Activated CD8-positive, alpha-beta memory T cell treated with anti-CD3 and anti-CD28 coated beads, Interleukin-2, amount 50 U/mL, for 24 hours (primary cell): ENCODE measurements at regions not wholly inside any gene's neighbourhood (a gene's known extent, or its start where the extent isn't known, plus 50 kb on each side); places are given as distances from the start of the nearest gene placed in this dataset.
"Not testable (repeated sequence)": the region's sequence is repeated elsewhere in the genome, so short reads cannot be mapped to it uniquely, and the experiment has no call there.

Source experiments
- DNase-seq: peaks from one replicate; pipeline ENCODE4 v3.0.0-alpha.2; 2020; ENCODE audit errors: extremely low read depth

- no peak for DNase-seq
Observed at GRCh38 chr19:28444362-28444761, 768.6 kb downstream of the UQCRFS1 start.

DNA sequence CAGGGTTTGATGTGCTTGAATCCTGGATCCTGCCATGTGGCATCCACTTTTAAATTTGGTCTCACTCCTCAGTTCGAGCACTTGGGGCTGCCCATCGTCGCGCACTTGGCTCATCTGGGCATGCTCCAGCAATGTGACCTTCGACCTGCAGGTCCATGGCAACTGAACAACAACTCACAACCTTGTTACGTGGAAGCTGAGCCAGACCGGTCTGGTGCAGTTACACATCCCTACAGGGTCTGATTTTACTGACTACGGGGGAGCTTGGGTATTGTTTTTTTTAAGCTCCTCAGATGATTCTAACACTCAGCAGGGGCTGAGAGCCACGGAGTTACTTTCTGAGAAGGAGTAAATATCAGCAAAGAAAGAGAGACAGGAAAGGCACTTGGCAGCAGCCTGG lies 769.6 kb downstream of the UQCRFS1 start:
- DNase-seq = no peak

DNA sequence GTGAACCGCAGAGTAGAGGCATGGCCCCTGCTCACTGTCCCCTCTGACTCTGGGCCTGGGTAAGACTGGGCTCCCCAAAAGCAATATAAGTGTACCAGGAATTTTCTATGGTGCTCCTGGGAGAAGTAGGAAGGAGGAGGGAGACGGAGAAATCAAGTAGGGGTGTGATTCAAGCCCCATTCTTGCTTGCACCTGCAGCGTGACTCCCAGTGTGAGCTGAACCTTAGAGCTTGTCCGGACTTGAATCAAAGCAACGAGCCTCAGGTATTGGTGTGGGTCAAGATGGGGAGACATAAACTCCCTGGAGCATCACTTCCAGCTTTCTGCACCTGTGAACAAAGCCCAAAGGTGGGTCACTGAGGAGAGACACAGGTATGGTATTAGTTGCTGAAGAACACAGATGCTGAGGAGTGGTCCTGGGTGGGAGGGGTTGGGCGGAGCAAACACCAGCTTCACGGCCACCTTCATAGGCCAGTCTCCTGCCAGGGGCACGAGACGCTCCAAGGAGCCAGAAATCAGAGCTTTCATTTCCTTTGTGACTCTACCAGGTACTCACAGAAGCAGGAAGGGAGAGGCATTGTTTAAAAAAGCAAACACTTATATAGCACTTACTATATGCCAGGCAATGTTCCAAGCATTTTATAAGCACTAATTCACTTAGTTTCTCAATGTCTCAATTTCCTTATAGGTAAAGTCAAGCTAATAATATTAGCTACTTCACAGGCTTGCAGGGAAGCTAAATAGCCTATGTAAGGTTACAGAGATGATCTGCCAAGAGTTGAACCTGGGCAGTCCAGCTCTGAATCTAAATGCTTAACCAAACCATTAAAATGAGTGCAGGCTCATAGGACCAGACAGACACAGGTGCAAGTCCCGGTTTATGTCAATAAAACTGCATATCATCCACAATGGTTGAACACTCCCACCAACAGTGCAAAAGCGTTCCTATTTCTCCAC lies 775.3 kb downstream of the UQCRFS1 start:
- DNase-seq = no peak

GRCh38 chr19:28436320-28436719 lies 776.6 kb downstream of the UQCRFS1 start:
- DNase-seq = no peak

DNA sequence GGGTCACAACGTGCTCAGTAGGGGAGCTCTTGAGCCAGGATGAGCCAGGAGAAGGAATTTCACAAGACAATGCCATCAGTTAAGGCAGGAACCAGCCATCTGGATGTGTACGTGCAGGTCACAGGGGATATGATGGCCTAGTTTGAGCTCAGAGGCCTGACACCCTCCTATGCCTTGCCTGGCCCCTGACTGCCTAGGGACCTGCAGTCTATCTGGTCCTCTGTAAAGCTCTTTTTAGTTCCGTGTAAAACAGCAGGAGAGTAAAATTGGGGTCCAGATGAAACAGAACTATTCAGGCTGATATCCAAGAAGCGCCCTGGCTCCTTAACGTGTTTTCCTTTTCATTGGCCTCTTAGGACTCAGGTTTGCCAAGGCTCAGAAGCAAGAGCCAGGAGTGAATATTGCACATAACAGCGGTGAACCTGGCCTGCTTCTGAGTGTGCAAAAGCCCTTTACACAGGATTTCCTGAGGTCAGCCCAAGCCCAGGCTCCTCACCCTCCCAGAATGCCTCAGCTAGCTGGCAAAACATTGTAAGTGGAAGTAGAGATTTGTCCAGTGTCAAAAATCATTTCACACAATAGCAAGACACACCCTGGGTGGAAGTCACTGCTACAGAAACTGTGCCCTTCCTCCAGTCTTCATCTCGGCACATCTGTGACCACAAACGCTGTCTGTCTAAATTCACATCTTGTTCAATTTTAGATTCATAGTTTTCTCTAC lies 777.2 kb downstream of the UQCRFS1 start:
- no peak for DNase-seq

DNA sequence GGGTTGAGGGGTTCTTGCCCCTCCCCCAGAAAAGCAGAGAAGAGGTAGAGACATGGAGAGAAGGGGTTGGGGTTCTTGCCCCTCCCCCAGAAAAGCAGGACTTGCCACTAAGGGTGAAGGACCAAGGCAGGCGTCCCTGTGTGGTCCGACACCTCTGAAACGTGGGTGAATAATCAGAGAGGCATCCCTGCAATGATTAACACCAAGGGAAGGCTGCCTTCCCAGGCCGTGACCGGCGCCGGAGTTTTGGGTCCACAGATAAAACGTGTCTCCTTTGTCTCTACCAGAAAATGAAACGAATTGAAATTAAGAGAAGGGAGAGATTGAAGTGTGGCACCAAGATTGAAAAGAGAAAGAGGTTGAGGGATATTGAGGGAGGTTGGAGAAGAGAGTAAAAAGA lies 778.2 kb downstream of the UQCRFS1 start:
- not testable (repeated sequence) for DNase-seq

DNA sequence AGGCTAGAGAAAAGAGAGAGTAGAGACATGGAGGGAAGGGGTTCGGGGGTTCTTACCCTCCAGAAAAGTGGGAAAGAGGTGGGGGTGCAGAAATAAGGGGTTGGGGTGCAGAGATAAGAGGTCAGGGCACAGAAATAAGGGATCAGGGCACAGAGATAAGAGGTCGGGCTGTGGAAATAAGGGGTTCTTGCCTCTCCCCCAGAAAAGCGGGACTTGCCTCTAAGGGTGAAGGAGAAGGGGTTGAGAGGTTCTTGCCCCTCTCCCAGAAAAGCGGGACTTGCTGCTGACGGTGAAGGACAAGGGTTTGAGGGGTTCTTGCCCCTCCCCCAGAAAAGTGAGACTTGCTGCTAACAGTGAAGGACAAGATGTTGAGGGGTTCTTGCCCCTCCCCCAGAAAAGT lies 778.6 kb downstream of the UQCRFS1 start:
- not testable (repeated sequence) for DNase-seq

DNA sequence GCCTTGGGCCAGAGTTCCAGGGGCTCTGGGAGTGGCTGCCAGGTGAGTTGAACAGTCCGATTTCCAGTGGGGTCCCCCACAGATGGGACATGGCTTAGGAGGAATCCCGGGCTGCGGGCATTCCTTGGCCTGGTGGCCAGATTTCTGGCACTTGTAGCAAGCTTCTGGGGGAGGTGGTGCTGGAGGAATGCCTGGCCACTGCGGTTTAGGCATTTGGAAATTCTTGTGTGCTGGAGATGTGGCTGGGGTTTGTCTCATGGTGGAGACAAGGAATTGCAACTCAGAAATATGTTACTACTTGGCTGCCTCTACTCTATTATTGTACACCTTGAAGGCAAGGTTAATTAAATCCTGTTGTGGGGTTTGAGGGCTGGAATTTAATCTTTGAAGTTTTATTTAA lies 779.8 kb downstream of the UQCRFS1 start:
- not testable (repeated sequence) for DNase-seq

GRCh38 chr19:28430214-28430613 lies 782.7 kb downstream of the UQCRFS1 start:
- DNase-seq = no peak

GRCh38 chr19:28429356-28429755 lies 783.6 kb downstream of the UQCRFS1 start:
- DNase-seq = no peak

GRCh38 chr19:28428663-28429348 lies 784.1 kb downstream of the UQCRFS1 start:
- no peak for DNase-seq

GRCh38 chr19:28427376-28428083 lies 785.4 kb downstream of the UQCRFS1 start:
- no peak for DNase-seq

DNA sequence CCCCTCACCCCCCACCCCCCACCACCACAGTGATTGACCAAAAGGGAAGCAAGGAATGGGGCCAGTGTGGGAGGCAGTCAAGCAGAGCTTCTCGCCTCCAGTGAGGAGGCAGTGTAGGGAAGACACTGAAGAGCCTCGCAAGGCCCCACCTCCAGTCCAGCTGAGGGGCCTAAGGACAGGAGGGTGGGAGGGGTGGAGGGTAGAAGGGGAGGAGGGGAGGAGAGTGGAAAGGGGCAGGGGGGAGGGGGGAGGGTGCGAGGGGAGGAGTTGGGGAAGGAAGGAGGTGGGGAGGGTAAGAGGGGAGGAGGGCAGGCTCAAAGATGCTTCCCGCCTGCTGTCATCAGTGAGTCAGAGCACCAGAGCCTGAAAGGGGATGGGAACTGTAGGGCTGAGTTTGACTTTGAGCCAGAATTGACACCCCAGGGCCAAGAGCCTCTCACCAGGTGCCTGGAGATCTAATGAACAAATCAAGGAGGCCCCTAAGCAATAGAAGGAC lies 786.2 kb downstream of the UQCRFS1 start:
- no peak for DNase-seq

GRCh38 chr19:28426110-28426729 lies 786.7 kb downstream of the UQCRFS1 start:
- no peak for DNase-seq

GRCh38 chr19:28425046-28425931 lies 787.7 kb downstream of the UQCRFS1 start:
- no peak for DNase-seq

- no peak for DNase-seq
Observed at GRCh38 chr19:28424662-28425045, 788.3 kb downstream of the UQCRFS1 start.

DNA sequence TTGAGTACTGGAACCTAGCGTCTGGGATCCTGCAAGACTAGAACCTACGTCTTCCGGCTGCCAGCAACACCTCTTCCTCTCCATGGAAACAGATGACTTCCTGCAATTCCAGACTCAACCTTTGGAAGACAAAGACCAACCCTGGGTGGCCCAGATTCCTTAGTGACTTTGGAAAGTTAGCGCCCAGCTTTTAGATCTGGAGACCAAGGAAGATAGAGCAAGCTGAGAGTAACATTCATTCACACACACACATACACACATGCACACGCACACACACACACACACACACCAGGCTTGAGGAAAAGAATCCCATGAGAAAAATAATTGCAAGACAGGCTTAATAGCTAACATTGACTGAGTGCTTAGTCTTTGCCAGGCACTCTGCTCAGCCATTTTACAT lies 788.9 kb downstream of the UQCRFS1 start:
- DNase-seq = no peak

GRCh38 chr19:28422791-28423650 lies 789.9 kb downstream of the UQCRFS1 start:
- no peak for DNase-seq

DNA sequence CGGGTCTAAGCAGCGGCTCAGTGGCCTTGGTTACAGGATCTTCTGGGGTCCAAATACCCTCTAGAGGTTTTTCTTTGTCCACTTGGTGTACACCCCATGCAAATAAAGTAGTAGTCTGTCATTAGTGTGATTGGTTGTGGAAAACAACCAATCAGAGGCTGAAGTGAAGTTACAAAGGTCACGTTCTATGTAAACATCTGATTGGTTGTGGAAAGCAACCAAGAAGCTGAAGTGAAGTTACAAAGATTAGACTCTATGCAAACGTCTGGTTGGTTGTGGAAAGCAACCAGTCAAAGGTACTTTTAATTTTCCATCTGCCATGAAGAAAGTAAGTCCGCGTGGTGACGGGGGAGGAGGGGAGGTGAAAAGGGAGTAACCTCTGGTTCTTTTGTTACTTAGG lies 790.9 kb downstream of the UQCRFS1 start:
- no peak for DNase-seq
